Mesothelial cell of epicardium (in vitro differentiated cells): ENCODE measurements at regions not wholly inside any gene's neighbourhood (a gene's known extent, or its start where the extent isn't known, plus 50 kb on each side); places are given as distances from the start of the nearest gene placed in this dataset.

ENCODE experiments used
- DNase-seq, 2 experiments: peaks; one replicate each; pipeline ENCODE4 v3.0.0; 2021; ENCODE audit warnings: low spot score in 2 of 2; ENCODE audit not compliant: unreplicated experiment in 2 of 2
- H3K27ac Mint-ChIP-seq: 2 replicates; pipeline ENCODE4 v1.8.0; 2021; ENCODE audit warnings: mixed read lengths
- H3K27me3 Mint-ChIP-seq: 2 replicates; pipeline ENCODE4 v1.8.0; 2021; ENCODE audit warnings: low read depth, mixed read lengths
- H3K36me3 Mint-ChIP-seq: 2 replicates; pipeline ENCODE4 v1.8.0; 2021; ENCODE audit warnings: mixed read lengths
- H3K4me1 Mint-ChIP-seq: 2 replicates; pipeline ENCODE4 v1.8.0; 2021; ENCODE audit warnings: mixed read lengths
- H3K4me3 Mint-ChIP-seq: 2 replicates; pipeline ENCODE4 v1.8.0; 2021; ENCODE audit warnings: mild to moderate bottlenecking, moderate library complexity, mixed read lengths
- H3K9me3 Mint-ChIP-seq: 2 replicates; pipeline ENCODE4 v1.8.0; 2021; ENCODE audit warnings: mixed read lengths
- TF ChIP-seq, protein P1 (sequence below): fragments of 200-600 bp; sonication (generic); IDR thresholded peaks from one replicate; pipeline ENCODE4 v1.5.0; 2021; ENCODE audit warnings: antibody characterized with exemption; ENCODE audit not compliant: unreplicated experiment

DNA sequence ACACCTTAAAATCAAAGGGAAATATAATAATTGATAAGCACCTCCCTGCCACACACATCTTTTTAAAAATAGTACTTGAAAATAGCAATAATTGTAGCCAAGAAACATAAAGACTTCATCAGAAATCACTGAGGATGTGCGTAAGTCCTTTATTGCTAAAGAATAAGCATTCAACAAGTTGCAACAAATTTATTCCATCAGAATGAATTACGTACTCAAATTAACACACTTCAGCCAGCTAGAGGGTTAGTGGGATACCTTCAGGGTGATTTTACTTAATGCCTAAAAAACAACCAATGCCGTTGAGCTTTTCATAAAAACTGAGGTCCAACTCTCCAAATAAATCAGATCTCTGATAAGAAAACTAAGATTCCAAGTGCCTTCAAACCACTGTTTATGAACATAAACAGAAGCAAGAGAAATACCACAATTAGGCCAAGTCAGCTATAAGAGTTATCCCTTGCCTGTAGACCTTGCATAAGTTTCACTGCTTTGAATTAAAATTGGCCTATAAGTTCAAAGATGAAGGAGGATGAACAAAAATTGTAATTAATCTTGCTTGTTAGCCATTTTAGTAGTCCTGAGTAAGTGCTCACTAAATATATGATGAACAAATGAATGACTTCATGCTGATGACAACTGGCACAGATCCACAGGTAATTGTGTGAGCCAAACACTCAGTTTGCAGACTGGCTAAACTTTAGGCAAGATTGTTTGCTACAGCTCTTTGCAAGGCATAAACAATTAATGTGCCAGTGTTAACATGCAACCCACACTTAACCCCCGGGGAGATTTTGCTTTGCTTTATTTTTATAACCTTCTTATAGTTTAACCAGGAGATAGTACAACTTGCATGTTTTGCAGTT lies 375.1 kb upstream of the THBS1 start:
- TF ChIP-seq, protein P1, sequence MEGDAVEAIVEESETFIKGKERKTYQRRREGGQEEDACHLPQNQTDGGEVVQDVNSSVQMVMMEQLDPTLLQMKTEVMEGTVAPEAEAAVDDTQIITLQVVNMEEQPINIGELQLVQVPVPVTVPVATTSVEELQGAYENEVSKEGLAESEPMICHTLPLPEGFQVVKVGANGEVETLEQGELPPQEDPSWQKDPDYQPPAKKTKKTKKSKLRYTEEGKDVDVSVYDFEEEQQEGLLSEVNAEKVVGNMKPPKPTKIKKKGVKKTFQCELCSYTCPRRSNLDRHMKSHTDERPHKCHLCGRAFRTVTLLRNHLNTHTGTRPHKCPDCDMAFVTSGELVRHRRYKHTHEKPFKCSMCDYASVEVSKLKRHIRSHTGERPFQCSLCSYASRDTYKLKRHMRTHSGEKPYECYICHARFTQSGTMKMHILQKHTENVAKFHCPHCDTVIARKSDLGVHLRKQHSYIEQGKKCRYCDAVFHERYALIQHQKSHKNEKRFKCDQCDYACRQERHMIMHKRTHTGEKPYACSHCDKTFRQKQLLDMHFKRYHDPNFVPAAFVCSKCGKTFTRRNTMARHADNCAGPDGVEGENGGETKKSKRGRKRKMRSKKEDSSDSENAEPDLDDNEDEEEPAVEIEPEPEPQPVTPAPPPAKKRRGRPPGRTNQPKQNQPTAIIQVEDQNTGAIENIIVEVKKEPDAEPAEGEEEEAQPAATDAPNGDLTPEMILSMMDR, result no peak
- H3K36me3 Mint-ChIP-seq, result no peaks in the 10 kb centered on the region
- H3K27me3 Mint-ChIP-seq, result no peaks in the 10 kb centered on the region
- H3K9me3 Mint-ChIP-seq, result peaks cover 9% of the 10 kb centered on the region
- no peak overlapping the region for H3K4me3 Mint-ChIP-seq
- H3K27ac Mint-ChIP-seq, result no peak overlapping the region
- H3K4me1 Mint-ChIP-seq, result no peaks in the 10 kb centered on the region
- no peak for DNase-seq

DNA sequence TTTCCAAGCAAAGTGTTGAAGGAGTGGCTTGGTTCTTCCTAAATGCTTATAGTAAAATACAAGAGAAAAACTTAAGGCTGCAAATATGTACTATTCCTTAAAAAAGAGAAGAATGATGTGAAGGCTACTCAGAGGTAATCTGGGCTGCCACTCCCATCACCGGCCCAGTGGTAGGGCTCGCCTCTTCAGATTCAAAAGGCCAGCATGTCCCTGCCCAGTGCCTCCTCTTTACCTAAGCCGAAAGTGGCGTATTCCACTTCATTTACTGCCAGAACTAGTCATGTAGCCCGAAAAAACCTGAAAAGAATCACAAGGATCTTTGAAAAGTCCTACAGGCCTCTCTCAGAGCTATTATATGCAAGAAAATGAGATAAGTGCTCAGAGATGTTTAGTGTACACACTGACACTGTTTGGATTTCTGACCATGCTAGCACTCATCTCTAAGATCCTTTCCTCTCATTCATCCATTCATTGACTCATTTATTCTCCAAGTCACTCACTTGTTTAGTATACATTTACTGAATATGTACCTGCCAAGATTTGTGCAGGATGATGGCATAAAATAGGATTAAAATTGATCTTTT lies 373.3 kb upstream of the THBS1 start:
- no peak for DNase-seq
- H3K36me3 Mint-ChIP-seq, result no peaks in the 10 kb centered on the region
- H3K27ac Mint-ChIP-seq, result no peak overlapping the region
- no peak overlapping the region for H3K4me3 Mint-ChIP-seq
- TF ChIP-seq, protein P1, result no peak
- H3K4me1 Mint-ChIP-seq, result peaks cover 2% of the 10 kb centered on the region
- H3K9me3 Mint-ChIP-seq, result peaks cover 22% of the 10 kb centered on the region
- H3K27me3 Mint-ChIP-seq, result no peaks in the 10 kb centered on the region

DNA sequence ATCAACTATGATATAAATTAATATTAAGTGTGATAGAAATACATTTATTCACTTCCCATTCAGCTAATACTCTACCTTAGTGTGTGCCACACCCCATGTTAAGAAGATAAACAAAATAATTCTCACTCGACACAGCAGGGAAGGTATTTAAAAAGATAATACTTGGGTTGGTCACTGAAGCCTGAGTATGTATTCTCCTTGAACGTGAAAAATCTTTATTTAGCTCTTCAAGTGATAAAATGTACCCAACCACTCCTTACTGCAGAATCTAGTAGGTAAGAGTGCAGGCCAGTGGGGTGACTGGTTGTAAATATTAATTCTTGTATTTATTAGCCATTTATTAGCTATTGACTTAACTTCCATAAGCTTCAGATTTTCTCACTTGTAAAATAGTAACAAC lies 372.7 kb upstream of the THBS1 start:
- Mint-ChIP-seq H3K4me3 (no peak overlapping the region), H3K4me1 (peaks cover 5% of the 10 kb centered on the region), H3K27ac (no peak overlapping the region), H3K36me3 (peaks cover 2% of the 10 kb centered on the region), H3K27me3 (no peaks in the 10 kb centered on the region), H3K9me3 (peaks cover 22% of the 10 kb centered on the region)
- DNase-seq, result no peak
- TF ChIP-seq, protein P1, result no peak

DNA sequence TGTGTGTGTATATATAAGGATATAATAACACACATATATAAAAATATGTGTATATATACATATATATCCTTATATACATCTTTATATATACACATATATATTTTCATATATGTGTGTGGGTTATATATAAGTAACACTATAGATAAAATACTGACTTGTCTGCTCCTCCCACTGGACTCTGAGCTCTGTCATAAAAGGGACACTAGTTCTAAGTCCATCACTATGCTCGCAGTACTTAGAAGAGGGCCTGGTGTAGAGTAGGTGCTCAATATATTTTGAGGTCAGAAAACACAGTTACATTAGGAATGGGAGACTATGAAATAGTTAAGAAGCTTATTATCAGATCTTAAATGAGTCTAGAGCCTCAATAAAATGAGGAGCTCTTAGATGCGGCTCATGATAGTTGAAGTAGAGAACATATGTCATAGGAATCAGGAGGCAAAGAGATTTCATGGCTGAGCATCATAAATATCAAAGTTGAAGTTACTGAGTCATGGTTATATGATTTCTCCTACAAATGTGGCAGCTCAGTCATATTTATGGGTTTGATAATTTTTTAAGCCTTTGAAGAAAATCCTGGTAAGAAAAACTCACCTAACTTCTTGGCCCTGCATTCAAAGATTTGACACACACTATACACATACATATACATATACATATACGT lies 371.2 kb upstream of the THBS1 start:
- DNase-seq, result no peak
- H3K36me3 Mint-ChIP-seq, result peaks cover 2% of the 10 kb centered on the region
- H3K4me3 Mint-ChIP-seq, result no peak overlapping the region
- H3K27ac Mint-ChIP-seq, result no peak overlapping the region
- no peaks in the 10 kb centered on the region for H3K27me3 Mint-ChIP-seq
- H3K4me1 Mint-ChIP-seq, result peaks cover 20% of the 10 kb centered on the region
- TF ChIP-seq, protein P1, result no peak
- peaks cover 22% of the 10 kb centered on the region for H3K9me3 Mint-ChIP-seq

DNA sequence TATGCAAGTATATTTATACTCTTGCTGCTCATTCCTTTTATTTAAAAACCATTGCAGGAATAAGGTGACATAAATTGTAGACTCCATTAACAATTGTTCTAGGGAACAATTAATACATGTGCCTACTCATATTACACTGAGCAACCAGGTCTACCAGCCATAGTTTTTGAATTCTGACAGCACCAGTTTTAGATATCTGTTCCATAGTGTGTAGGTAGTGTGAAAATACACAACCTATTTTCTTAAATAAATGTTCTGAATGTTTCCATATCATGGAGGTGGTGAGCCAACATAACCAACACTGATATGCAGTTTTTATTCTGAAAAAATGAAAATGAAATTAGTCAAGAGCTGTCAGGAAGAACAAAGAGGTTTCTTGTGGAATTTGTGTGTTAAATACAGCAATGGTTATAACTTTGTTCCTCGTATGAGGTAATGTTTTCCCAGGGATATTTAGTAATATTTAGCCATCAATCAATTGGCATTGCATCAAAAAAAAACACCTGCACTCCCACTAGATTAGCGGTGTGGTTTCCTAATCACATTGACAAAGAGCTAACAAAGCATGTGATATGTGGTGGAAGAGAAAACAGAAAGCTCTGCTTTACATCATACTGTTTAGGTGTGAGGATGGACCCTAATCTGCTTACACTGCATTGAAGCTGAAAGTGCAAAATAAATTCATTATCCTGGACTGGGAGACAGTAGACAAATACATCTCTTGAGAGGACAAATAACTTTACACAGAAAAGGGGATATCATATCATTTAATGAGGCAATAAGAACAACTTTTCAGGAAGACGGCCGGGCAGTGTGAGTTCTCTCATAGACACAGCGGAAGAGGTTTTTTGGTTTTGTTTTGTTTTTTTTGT lies 369.5 kb upstream of the THBS1 start:
- H3K27ac Mint-ChIP-seq, result no peak overlapping the region
- TF ChIP-seq, protein P1, result no peak
- peaks cover 2% of the 10 kb centered on the region for H3K36me3 Mint-ChIP-seq
- H3K4me1 Mint-ChIP-seq, result peaks cover 24% of the 10 kb centered on the region
- peaks cover 19% of the 10 kb centered on the region for H3K9me3 Mint-ChIP-seq
- no peak for DNase-seq
- no peak overlapping the region for H3K4me3 Mint-ChIP-seq
- H3K27me3 Mint-ChIP-seq, result no peaks in the 10 kb centered on the region
